Posterior cingulate gyrus (tissue), 11 donors: ENCODE measurements at regions not wholly inside any gene's neighbourhood (a gene's known extent, or its start where the extent isn't known, plus 50 kb on each side); places are given as distances from the start of the nearest gene placed in this dataset.
"Not testable (repeated sequence)": the region's sequence is repeated elsewhere in the genome, so short reads cannot be mapped to it uniquely, and the experiment has no call there.

ENCODE experiments used
- DNase-seq, 10 donors: peaks; one replicate each; pipeline versions ENCODE4 v3.0.0 to v3.0.0-alpha.2; 2020 to 2021; ENCODE audit warnings: mixed read lengths in 3 of 10
- intact Hi-C: fragments of 100-400 bp; cut with DNase I; formaldehyde crosslinking; loops from one replicate; pipeline ENCODE4 v1.15.1; 2023

DNA sequence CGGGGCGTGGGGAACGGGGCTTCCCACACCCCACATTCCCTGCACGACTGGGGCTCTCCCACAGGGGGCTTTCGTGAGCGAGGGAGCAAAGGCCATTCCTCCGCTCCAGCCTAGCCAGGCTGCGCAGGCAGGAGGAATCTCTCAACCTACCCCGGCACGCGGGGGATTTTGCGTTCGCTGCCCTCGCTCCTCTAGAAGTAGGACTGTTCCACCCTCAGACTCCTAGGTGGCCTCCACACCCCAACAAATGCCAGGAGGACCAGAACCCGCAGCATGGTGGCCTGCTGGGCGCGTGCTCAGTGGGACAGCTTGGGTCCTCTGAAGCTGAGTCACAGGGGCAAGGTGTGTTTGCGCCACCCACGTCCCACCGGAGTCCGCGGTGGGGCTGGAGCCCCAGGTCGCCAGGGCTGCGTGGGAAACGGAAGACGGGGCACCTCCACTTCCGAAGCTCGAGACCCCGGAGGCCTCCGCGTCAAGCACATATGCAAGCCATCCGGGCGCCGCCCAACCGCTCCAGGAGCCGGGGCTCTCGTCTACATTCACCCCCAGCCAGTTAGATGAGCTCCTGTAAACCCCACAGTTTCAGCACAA, 1938.5 kb upstream of the DEFB115 start:
- intact Hi-C loops: no loop called here

DNA sequence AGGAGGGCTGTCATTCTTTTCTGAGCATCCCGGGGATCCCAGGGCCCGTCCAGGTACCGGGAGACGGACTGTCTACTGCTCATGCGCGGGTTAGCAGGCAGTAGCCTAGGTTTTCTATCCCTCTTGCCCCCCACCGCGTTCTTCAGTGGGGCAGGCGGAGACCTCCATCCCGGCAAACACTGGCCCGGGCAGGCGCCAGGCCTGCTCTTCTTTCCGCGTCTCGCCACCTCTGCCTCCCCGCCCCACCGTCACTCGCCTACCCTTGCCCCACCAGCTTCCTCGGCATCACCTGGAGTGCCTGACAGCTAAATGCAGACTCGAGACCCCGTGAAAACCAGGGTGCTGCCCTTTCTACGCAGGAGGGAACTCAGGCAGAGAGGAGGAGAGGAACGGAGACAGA, 1937.7 kb upstream of the DEFB115 start:
- intact Hi-C loops: no loop called here
- peak in 1 of 10 donors; percentile 68 for DNase-seq

More for the DNA sequence above, 1938.5 kb upstream of the DEFB115 start:
- peak in 1 of 10 donors; percentile 82 for DNase-seq

- intact Hi-C loops, DNase-seq: not testable (repeated sequence)
These were observed 1937.1 kb upstream of the DEFB115 start for GRCh38 chr20:29320216-29320949.

- intact Hi-C loops, DNase-seq: not testable (repeated sequence)
These were observed 1933.6 kb upstream of the DEFB115 start for GRCh38 chr20:29323631-29324515.

- peak in 1 of 10 donors; percentile 81 for DNase-seq
- intact Hi-C loops: not testable (repeated sequence)
These were observed 1932.8 kb upstream of the DEFB115 start for GRCh38 chr20:29324516-29325303.

DNA sequence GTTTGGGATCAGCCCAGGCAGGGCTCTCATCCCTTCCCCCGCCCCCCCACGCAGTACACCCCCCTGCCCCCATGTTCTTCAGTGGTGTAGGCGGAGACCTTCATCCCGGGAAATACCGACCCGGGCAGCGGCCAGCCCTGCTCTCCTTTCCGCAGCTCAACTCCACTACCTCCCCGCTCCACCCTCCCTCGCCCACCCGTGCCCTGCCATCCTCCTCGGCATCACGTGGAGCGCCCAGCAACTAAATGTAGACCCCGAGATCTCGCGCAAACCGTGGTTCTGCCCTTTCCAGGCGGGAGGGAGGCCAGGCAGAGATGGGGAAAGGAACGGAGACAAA, 1932.2 kb upstream of the DEFB115 start:
- intact Hi-C loops: no loop called here
- DNase-seq: no peak

DNA sequence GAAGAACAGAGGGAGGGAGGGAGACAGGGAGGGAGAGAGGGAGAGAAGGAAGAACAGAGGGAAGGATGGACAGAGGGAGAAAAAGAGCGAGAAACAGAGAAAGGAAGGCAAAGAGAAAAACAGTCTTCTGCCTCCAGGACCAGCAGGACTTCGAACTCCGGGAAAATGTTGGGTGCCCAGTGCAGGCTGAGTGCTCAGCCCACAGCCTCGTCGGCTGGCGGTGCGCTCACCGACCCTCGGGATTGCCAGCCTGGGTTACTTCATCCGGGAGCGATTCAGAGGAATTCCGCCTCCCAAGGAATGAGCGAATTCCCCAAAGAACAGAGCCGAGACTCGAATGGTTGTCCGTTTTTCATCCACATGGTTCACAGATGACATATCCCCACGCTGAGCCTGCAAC, 1931.7 kb upstream of the DEFB115 start:
- intact Hi-C loops, DNase-seq: not testable (repeated sequence)

- intact Hi-C loops: no loop called here
- DNase-seq: peak in 3 of 10 donors; percentile 73 to 89 (median 89)
These were observed 1930.9 kb upstream of the DEFB115 start for GRCh38 chr20:29326376-29327070.

- intact Hi-C loops: not testable (repeated sequence)
- peak in 3 of 10 donors; percentile 77 to 88 (median 84) for DNase-seq
These were observed 1929.7 kb upstream of the DEFB115 start for GRCh38 chr20:29327600-29328420.

- intact Hi-C loops: not testable (repeated sequence)
- DNase-seq: peak in 2 of 10 donors; percentile 73 to 88
These were observed 1926.9 kb upstream of the DEFB115 start for GRCh38 chr20:29330429-29331115.

GRCh38 chr20:29349836-29350235, 1907.6 kb upstream of the DEFB115 start:
- intact Hi-C loops: no loop called here
- DNase-seq: no peak

DNA sequence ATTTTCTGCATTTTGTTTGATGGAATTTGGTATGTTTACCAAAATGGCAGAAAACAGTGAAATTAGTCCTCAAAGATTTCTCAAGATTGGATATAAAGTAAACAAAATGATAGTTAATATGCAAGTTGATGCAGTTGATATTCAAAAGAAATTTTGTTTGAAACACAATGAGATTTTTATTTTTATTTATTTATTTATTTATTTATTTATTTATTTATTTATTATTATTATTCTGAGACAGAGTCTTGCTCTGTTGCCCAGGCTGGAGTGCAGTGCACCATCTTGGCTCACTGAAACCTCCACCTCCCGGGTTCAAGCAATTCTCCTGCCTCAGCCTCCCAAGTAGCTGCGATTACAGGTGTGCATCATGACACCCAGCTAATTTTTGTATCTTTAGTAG, 1881.5 kb upstream of the DEFB115 start:
- DNase-seq, intact Hi-C loops: not testable (repeated sequence)

- DNase-seq, intact Hi-C loops: not testable (repeated sequence)
These were observed 1864.6 kb upstream of the DEFB115 start for GRCh38 chr20:29392853-29393252.

GRCh38 chr20:29408034-29408695, 1849.3 kb upstream of the DEFB115 start:
- intact Hi-C loops: no loop called here
- DNase-seq: peak in 2 of 10 donors; percentile 69 to 79

- DNase-seq, intact Hi-C loops: not testable (repeated sequence)
These were observed 1848.8 kb upstream of the DEFB115 start for GRCh38 chr20:29408707-29409106.

GRCh38 chr20:29409160-29409689, 1848.2 kb upstream of the DEFB115 start:
- peak in 1 of 10 donors; percentile 82 for DNase-seq
- intact Hi-C loops: not testable (repeated sequence)
